SKM-1 treated with dmso at 0.1 percent for 144 hours (cell line): ENCODE measurements at regions not wholly inside any gene's neighbourhood (a gene's known extent, or its start where the extent isn't known, plus 50 kb on each side); places are given as distances from the start of the nearest gene placed in this dataset.

Source experiments
- DNase-seq: peaks from one replicate; lab custom pipeline; 2025; ENCODE audit not compliant: unreplicated experiment; lab: John Stamatoyannopoulos, UW

GRCh38 chr6:40724886-40725285, 137.7 kb upstream of the LRFN2 start:
- no peak for DNase-seq

GRCh38 chr6:40723967-40724366, 136.8 kb upstream of the LRFN2 start:
- DNase-seq = no peak

GRCh38 chr6:40722553-40723258, 135.5 kb upstream of the LRFN2 start:
- peak; percentile 88 for DNase-seq

GRCh38 chr6:40722091-40722490, 134.9 kb upstream of the LRFN2 start:
- DNase-seq = no peak

- no peak for DNase-seq
These were observed 134.2 kb upstream of the LRFN2 start for GRCh38 chr6:40721271-40721952.

GRCh38 chr6:40720375-40720748, 133.2 kb upstream of the LRFN2 start:
- DNase-seq = no peak

GRCh38 chr6:40719671-40720374, 132.7 kb upstream of the LRFN2 start:
- DNase-seq = peak; percentile 75

- no peak for DNase-seq
These were observed 131.2 kb upstream of the LRFN2 start for GRCh38 chr6:40718401-40718800.

GRCh38 chr6:40717411-40718057, 130.4 kb upstream of the LRFN2 start:
- DNase-seq = no peak

- DNase-seq = no peak
These were observed 128.6 kb upstream of the LRFN2 start for GRCh38 chr6:40715570-40716403.

- no peak for DNase-seq
These were observed 127.7 kb upstream of the LRFN2 start for GRCh38 chr6:40714576-40715564.

GRCh38 chr6:40714143-40714542, 127.0 kb upstream of the LRFN2 start:
- no peak for DNase-seq

- DNase-seq = no peak
These were observed 126.0 kb upstream of the LRFN2 start for GRCh38 chr6:40713002-40713719.

- no peak for DNase-seq
These were observed 123.6 kb upstream of the LRFN2 start for GRCh38 chr6:40710626-40711330.

GRCh38 chr6:40708049-40708448, 120.9 kb upstream of the LRFN2 start:
- no peak for DNase-seq

GRCh38 chr6:40706178-40706577, 119.0 kb upstream of the LRFN2 start:
- no peak for DNase-seq

GRCh38 chr6:40705354-40705753, 118.2 kb upstream of the LRFN2 start:
- DNase-seq = no peak

- no peak for DNase-seq
These were observed 114.3 kb upstream of the LRFN2 start for GRCh38 chr6:40701352-40702007.
